Neuronal stem cell (in vitro differentiated cells): ENCODE measurements at regions not wholly inside any gene's neighbourhood (a gene's known extent, or its start where the extent isn't known, plus 50 kb on each side); places are given as distances from the start of the nearest gene placed in this dataset.

Source experiments
- DNase-seq: peaks from one replicate; pipeline ENCODE4 v3.0.0-alpha.2; 2013; ENCODE audit warnings: low spot score
- H2AFZ ChIP-seq: one replicate; pipeline ENCODE4 v1.6.1; 2013; ENCODE audit warnings: mild to moderate bottlenecking, low read length, inconsistent platforms
- H2AK5ac ChIP-seq: 2 replicates; pipeline ENCODE4 v1.6.1; 2013; ENCODE audit warnings: low read depth, mild to moderate bottlenecking, inconsistent platforms, low read length, moderate library complexity, mixed read lengths
- H2BK120ac ChIP-seq: 2 replicates; pipeline ENCODE4 v1.6.1; 2013; ENCODE audit warnings: low read depth, mild to moderate bottlenecking, inconsistent platforms, low read length, moderate library complexity, mixed read lengths
- H2BK12ac ChIP-seq: one replicate; pipeline ENCODE4 v1.6.1; 2013; ENCODE audit warnings: low read length, inconsistent platforms
- H2BK15ac ChIP-seq: 2 replicates; pipeline ENCODE4 v1.6.1; 2013; ENCODE audit warnings: mild to moderate bottlenecking, low read length, inconsistent platforms, mixed read lengths
- H2BK5ac ChIP-seq: one replicate; pipeline ENCODE4 v1.6.1; 2013; ENCODE audit warnings: inconsistent platforms, mild to moderate bottlenecking, low read length, moderate library complexity
- H3K14ac ChIP-seq: one replicate; pipeline ENCODE4 v1.6.1; 2013; ENCODE audit warnings: low read length, inconsistent platforms
- H3K18ac ChIP-seq: 2 replicates; pipeline ENCODE4 v1.6.1; 2013; ENCODE audit warnings: low read length, inconsistent platforms
- H3K23ac ChIP-seq: 2 replicates; pipeline ENCODE4 v1.6.1; 2013; ENCODE audit warnings: low read depth, mild to moderate bottlenecking, mixed read lengths, low read length, inconsistent platforms; ENCODE audit not compliant: poor library complexity
- H3K27ac ChIP-seq: replicated peaks from 3 replicates; pipeline ENCODE4 v1.5.1; 2013; ENCODE audit warnings: low read length, inconsistent platforms
- H3K27me3 ChIP-seq, 3 experiments: 2 replicates each; pipeline ENCODE4 v1.6.1; 2013; ENCODE audit warnings: low read length in 3 of 3, mild to moderate bottlenecking in 2 of 3, inconsistent platforms in 1 of 3, low read depth in 1 of 3, mixed read lengths in 1 of 3, moderate library complexity in 1 of 3; ENCODE audit not compliant: control insufficient read depth in 3 of 3, insufficient read depth in 3 of 3
- H3K36me3 ChIP-seq, 2 donors: replicated peaks in 1 of 2; 2 replicates each; pipeline ENCODE4 v1.6.1; 2013; ENCODE audit warnings: low read length in 2 of 2; ENCODE audit not compliant: control insufficient read depth in 2 of 2, insufficient read depth in 2 of 2
- H3K4ac ChIP-seq: 2 replicates; pipeline ENCODE4 v1.6.1; 2013; ENCODE audit warnings: inconsistent platforms, mild to moderate bottlenecking, low read length, moderate library complexity
- H3K4me1 ChIP-seq, 2 donors: 1 replicate in 1 of 2; 2 replicates in 1 of 2; pipeline ENCODE4 v1.6.1; 2013; ENCODE audit warnings: low read length in 2 of 2, low read depth in 1 of 2; ENCODE audit not compliant: control insufficient read depth in 2 of 2, insufficient read depth in 1 of 2
- H3K4me2 ChIP-seq: one replicate; pipeline ENCODE4 v1.6.1; 2013; ENCODE audit warnings: mild to moderate bottlenecking, low read length, inconsistent platforms; ENCODE audit not compliant: insufficient read depth, poor library complexity, severe bottlenecking
- H3K4me3 ChIP-seq, 2 donors: 2 replicates each; pipeline ENCODE4 v1.5.1; 2013; ENCODE audit warnings: low read length in 2 of 2, mild to moderate bottlenecking in 2 of 2, inconsistent platforms in 1 of 2, moderate library complexity in 1 of 2
- H3K79me1 ChIP-seq: one replicate; pipeline ENCODE4 v1.6.1; 2013; ENCODE audit warnings: low read depth, mild to moderate bottlenecking, inconsistent platforms, low read length, moderate library complexity
- H3K9ac ChIP-seq: one replicate; pipeline ENCODE4 v1.6.1; 2013; ENCODE audit warnings: mild to moderate bottlenecking, low read depth, low read length, inconsistent platforms; ENCODE audit not compliant: poor library complexity
- H3K9me3 ChIP-seq, 2 donors: replicated peaks in 1 of 2; 2 replicates each; pipeline versions ENCODE3 to v1.6.1; 2013; ENCODE audit warnings: low read length in 2 of 2, mild to moderate bottlenecking in 2 of 2, inconsistent platforms in 1 of 2, low read depth in 1 of 2, mixed read lengths in 1 of 2, moderate library complexity in 1 of 2; ENCODE audit not compliant: control insufficient read depth in 2 of 2, insufficient read depth in 1 of 2
- H4K8ac ChIP-seq: one replicate; pipeline ENCODE4 v1.6.1; 2013; ENCODE audit warnings: low read depth, mild to moderate bottlenecking, inconsistent platforms, low read length, moderate library complexity
- H4K91ac ChIP-seq: one replicate; pipeline ENCODE4 v1.6.1; 2013; ENCODE audit warnings: low read length, low read depth, mild to moderate bottlenecking, inconsistent platforms; ENCODE audit not compliant: poor library complexity
- WGBS, 2 donors: extraction: QIAGEN DNeasy Blood & Tissue Kit; methylation state at CpG; one replicate each; pipeline ENCODE4 v1.1.7; 2013; ENCODE audit warnings: missing lambda C conversion rate in 2 of 2, mixed read lengths in 1 of 2; ENCODE audit not compliant: insufficient read length in 2 of 2, insufficient replicate concordance in 1 of 2; ENCODE audit errors: extremely low coverage in 2 of 2; 5-methylcytosine and 5-hydroxymethylcytosine counted together

- Histone ChIP-seq H3K4me1 (no peaks in the 10 kb centered on the region), H3K4me2 (no peak overlapping the region), H3K4me3 (no peak overlapping the region), H2BK5ac (no peak overlapping the region), H3K27ac (no peak overlapping the region), H3K4ac (no peak overlapping the region), H2BK120ac (no peak overlapping the region), H2BK12ac (no peak overlapping the region), H3K9ac (no peak overlapping the region), H2BK15ac (no peak overlapping the region), H3K79me1 (no peaks in the 10 kb centered on the region), H3K18ac (no peak overlapping the region), H3K23ac (no peak overlapping the region), H3K14ac (no peak overlapping the region), H4K91ac (no peak overlapping the region), H2AK5ac (no peak overlapping the region), H4K8ac (no peak overlapping the region), H3K27me3 (no peaks in the 10 kb centered on the region), H2AFZ (no peak overlapping the region), H3K9me3 (no peaks in the 10 kb centered on the region), H3K36me3 (no peaks in the 10 kb centered on the region)
- WGBS, 2 donors: no CpG with 5 or more reads among the region's 4 CpGs
- DNase-seq: no peak
These were observed 80.9 kb upstream of the CDC42BPA start for GRCh38 chr1:227399152-227399730.

DNA sequence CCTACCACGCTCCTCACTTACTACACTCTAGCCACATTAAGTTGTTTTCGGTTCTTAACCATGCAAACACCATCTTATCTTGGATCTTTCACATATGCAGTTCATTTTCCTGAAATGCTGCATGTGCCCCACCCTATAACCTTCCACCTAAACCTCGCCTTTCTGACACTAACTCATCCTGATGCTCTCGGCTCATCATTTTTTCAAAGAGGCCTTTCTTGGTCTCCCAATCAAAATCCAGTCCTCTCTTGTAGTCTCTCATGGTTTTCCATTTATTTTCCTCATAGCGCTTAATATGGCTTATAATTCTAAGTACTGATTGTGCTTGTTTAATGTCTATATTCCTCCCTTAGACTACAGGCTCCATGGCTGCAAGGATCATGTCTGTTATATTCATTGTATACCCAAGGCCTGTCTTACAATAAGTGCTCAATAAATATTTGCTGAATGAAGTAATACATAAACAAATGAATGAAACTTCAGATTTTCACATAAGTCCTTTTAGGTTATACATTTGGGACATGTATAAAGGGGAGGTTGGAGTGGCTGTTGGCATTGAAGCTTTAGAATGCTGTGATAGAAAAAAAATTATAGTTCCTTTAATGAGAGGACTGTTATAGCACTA is 79.2 kb upstream of the CDC42BPA start:
- H2BK15ac ChIP-seq: no peak overlapping the region
- no peak overlapping the region for H2AFZ ChIP-seq
- H2BK5ac ChIP-seq: no peak overlapping the region
- DNase-seq: no peak
- H3K14ac ChIP-seq: no peak overlapping the region
- no peak overlapping the region for H3K4me3 ChIP-seq
- H2BK120ac ChIP-seq: no peak overlapping the region
- no peak overlapping the region for H3K4ac ChIP-seq
- no peak overlapping the region for H3K27ac ChIP-seq
- H3K4me2 ChIP-seq: no peak overlapping the region
- no peak overlapping the region for H3K23ac ChIP-seq
- no peaks in the 10 kb centered on the region for H3K9me3 ChIP-seq
- H3K27me3 ChIP-seq: no peaks in the 10 kb centered on the region
- H3K36me3 ChIP-seq: no peaks in the 10 kb centered on the region
- H2AK5ac ChIP-seq: no peak overlapping the region
- no peak overlapping the region for H3K9ac ChIP-seq
- no peak overlapping the region for H3K18ac ChIP-seq
- no peak overlapping the region for H2BK12ac ChIP-seq
- no peaks in the 10 kb centered on the region for H3K79me1 ChIP-seq
- H4K8ac ChIP-seq: no peak overlapping the region
- H3K4me1 ChIP-seq: no peaks in the 10 kb centered on the region
- 100% methylated on average over 1 of the region's 5 CpGs; no CpG with 5 or more reads in 1 of the 2 donors for WGBS, 2 donors
- no peak overlapping the region for H4K91ac ChIP-seq

GRCh38 chr1:227396539-227397353 is 78.5 kb upstream of the CDC42BPA start:
- Histone ChIP-seq H3K36me3 (no peaks in the 10 kb centered on the region), H3K4me1 (no peaks in the 10 kb centered on the region), H3K23ac (no peak overlapping the region), H2AK5ac (no peak overlapping the region), H2BK12ac (no peak overlapping the region), H3K9me3 (no peaks in the 10 kb centered on the region), H4K91ac (no peak overlapping the region), H4K8ac (no peak overlapping the region), H3K4me3 (no peak overlapping the region), H3K9ac (no peak overlapping the region), H3K4ac (no peak overlapping the region), H2BK120ac (no peak overlapping the region), H3K27me3 (no peaks in the 10 kb centered on the region), H2AFZ (no peak overlapping the region), H3K18ac (no peak overlapping the region), H3K14ac (no peak overlapping the region), H3K27ac (no peak overlapping the region), H2BK5ac (no peak overlapping the region), H2BK15ac (no peak overlapping the region), H3K79me1 (no peaks in the 10 kb centered on the region), H3K4me2 (no peak overlapping the region)
- no CpG with 5 or more reads among the region's 8 CpGs for WGBS, 2 donors
- no peak for DNase-seq

DNA sequence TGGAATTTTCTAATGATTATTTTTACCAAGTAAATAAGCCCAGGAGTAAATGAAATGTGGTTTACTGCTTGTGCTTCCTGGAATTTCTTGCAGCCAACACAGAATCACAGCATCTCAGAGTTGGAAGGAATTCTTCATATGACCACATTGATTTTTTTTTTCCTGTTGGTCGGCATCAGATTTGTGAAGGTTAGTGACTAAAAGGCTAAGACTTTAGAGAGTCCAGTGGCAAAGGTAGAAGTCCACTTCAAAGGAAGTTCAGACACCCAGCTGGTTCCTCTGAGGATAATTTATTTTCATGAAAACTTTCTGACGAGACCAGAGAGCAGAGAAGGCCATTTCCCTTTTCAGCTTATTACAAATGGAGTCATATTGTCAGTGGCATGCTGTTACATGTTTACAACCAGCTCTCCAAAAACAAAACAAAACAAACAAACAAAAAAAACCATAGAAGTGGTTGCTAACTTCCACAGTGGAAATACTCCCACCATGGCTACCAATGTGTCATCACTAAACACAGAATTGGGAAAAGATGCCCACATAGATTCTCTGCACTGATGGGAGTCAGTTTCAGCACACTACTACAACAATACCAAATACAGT is 77.2 kb upstream of the CDC42BPA start:
- H3K79me1 ChIP-seq: no peaks in the 10 kb centered on the region
- no peak overlapping the region for H2AFZ ChIP-seq
- no peak overlapping the region for H2BK5ac ChIP-seq
- H3K14ac ChIP-seq: no peak overlapping the region
- H3K4me1 ChIP-seq: no peaks in the 10 kb centered on the region
- no peak overlapping the region for H3K18ac ChIP-seq
- H3K36me3 ChIP-seq: no peaks in the 10 kb centered on the region
- H4K91ac ChIP-seq: no peak overlapping the region
- H3K9me3 ChIP-seq: no peaks in the 10 kb centered on the region
- DNase-seq: no peak
- H4K8ac ChIP-seq: no peak overlapping the region
- H3K27me3 ChIP-seq: no peaks in the 10 kb centered on the region
- no peak overlapping the region for H2BK12ac ChIP-seq
- no peak overlapping the region for H2BK15ac ChIP-seq
- no peak overlapping the region for H3K4me2 ChIP-seq
- no peak overlapping the region for H3K9ac ChIP-seq
- no peak overlapping the region for H3K27ac ChIP-seq
- H3K4me3 ChIP-seq: no peak overlapping the region
- H3K4ac ChIP-seq: no peak overlapping the region
- no peak overlapping the region for H3K23ac ChIP-seq
- no CpG with 5 or more reads among the region's 2 CpGs for WGBS, 2 donors
- H2BK120ac ChIP-seq: no peak overlapping the region
- H2AK5ac ChIP-seq: no peak overlapping the region
